WI38 (cell line): ENCODE measurements at regions not wholly inside any gene's neighbourhood (a gene's known extent, or its start where the extent isn't known, plus 50 kb on each side); places are given as distances from the start of the nearest gene placed in this dataset.

Experiments
- H3K4me3 ChIP-seq: 2 replicates; pipeline ENCODE4 v1.5.1; 2011; ENCODE audit warnings: low read depth, mild to moderate bottlenecking, control low read depth, low read length
- CTCF ChIP-seq: IDR thresholded peaks from 2 replicates; pipeline ENCODE4 v1.5.1; 2012; ENCODE audit warnings: low read depth, mild to moderate bottlenecking, control low read depth, low read length

- H3K4me3 ChIP-seq = no peak overlapping the region
- no peak for TF ChIP-seq CTCF
Measured at GRCh38 chr9:7305677-7306076, 493.9 kb downstream of the DMAC1 start.

GRCh38 chr9:7304627-7304995 is 495.0 kb downstream of the DMAC1 start:
- TF ChIP-seq CTCF = no peak

GRCh38 chr9:7303907-7304626 is 495.5 kb downstream of the DMAC1 start:
- TF ChIP-seq CTCF = no peak
- H3K4me3 ChIP-seq = no peak overlapping the region

More at GRCh38 chr9:7304627-7304995, 495.0 kb downstream of the DMAC1 start:
- H3K4me3 ChIP-seq = no peak overlapping the region

- TF ChIP-seq CTCF = no peak
- no peak overlapping the region for H3K4me3 ChIP-seq
Measured at GRCh38 chr9:7300484-7300883, 499.1 kb downstream of the DMAC1 start.

- no peak overlapping the region for H3K4me3 ChIP-seq
- TF ChIP-seq CTCF = no peak
Measured at GRCh38 chr9:7298123-7298522, 501.5 kb downstream of the DMAC1 start.

- no peak for TF ChIP-seq CTCF
- no peak overlapping the region for H3K4me3 ChIP-seq
Measured at GRCh38 chr9:7297521-7297920, 502.1 kb downstream of the DMAC1 start.

GRCh38 chr9:7293091-7293490 is 506.5 kb downstream of the DMAC1 start:
- H3K4me3 ChIP-seq = no peak overlapping the region
- no peak for TF ChIP-seq CTCF
